HUDEP-2 (cell line): ENCODE measurements at regions not wholly inside any gene's neighbourhood (a gene's known extent, or its start where the extent isn't known, plus 50 kb on each side); places are given as distances from the start of the nearest gene placed in this dataset.

ENCODE experiments used
- DNase-seq, 76 experiments: peaks; one replicate each; lab custom pipeline; 2025; ENCODE audit not compliant: unreplicated experiment in 76 of 76; lab: John Stamatoyannopoulos, UW

- DNase-seq = no peak
These were observed 104.2 kb upstream of the MAP1LC3B2 start for GRCh38 chr12:116454950-116455447.

GRCh38 chr12:116455540-116456329 is 103.4 kb upstream of the MAP1LC3B2 start:
- no peak for DNase-seq

- DNase-seq = no peak
These were observed 102.7 kb upstream of the MAP1LC3B2 start for GRCh38 chr12:116456330-116457082.

DNA sequence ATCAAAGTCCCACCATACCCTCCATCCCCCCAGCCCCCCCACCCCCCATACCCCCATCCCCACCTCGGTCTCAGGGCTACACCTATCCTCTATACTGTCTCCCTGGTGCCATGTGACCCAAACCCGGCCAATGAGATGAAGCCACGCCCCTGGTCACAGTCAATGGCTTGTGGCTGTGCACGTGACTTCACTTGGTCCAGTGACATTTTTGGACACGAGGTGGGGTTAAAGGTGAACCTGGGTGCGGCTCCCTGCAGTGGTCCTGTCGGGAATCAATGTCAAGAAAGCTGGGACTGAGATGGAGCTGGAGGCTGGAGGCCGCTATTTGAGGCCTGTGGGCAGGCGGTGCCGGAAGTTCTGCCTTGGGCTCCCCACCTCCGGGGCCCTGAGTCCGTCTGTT is 100.7 kb upstream of the MAP1LC3B2 start:
- no peak for DNase-seq

- no peak for DNase-seq
These were observed 99.9 kb upstream of the MAP1LC3B2 start for GRCh38 chr12:116459011-116459875.

DNA sequence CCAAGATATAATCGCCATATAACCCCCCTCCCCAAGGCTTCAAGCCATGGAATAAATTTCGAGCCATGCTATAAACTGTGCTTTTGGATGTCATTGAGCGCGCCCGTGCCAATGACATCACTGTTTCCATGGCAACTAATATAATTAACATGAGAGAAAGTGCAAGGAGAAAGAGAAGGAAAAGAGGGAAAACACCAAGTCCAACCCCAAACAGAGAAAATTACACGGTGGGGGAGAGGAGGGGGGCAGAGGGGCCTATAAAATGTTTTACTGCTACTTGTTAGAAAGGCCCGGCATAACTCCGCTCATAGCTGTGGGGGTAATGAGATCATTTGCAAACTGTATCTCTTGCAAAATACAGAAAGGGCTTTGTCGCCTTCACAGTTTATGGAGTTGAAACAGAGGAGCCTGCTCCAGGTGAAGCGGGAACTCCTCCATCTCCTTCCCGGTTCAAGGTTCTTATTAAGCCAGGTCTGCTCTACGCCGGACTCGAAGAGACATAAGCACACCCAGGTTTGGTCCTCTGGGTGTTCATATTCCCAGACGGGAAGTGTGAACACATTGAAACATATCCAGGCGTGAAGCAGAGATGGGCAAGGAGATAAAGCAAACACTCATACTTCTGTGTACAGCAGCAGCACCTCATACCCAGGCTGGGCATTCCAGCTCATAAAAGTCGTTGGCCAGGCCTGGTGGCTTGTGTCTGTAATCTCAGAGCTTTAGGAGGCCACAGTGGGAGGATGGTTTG is 99.1 kb upstream of the MAP1LC3B2 start:
- no peak for DNase-seq

- no peak for DNase-seq
These were observed 98.1 kb upstream of the MAP1LC3B2 start for GRCh38 chr12:116461060-116461459.

- DNase-seq = no peak
These were observed 95.8 kb upstream of the MAP1LC3B2 start for GRCh38 chr12:116463366-116463765.

DNA sequence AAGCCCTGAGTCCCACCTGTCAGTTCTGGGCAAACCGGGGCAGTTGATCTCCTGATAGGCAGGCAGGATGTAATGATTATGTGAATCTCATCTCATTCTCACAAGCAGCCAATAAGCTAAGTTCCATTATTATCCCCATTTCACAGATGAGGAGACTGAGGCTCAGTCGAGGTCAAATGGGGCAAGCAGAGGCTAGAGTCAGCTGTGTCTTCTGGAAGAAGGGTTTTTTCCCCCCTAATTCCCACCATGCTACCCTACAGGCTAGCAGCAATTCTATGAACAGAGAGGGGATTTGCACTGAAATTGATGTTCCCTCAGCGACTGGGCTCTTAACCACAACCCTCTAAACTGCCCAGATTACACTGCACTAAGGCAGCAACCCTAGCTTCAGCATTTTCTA is 93.8 kb upstream of the MAP1LC3B2 start:
- DNase-seq = no peak

DNA sequence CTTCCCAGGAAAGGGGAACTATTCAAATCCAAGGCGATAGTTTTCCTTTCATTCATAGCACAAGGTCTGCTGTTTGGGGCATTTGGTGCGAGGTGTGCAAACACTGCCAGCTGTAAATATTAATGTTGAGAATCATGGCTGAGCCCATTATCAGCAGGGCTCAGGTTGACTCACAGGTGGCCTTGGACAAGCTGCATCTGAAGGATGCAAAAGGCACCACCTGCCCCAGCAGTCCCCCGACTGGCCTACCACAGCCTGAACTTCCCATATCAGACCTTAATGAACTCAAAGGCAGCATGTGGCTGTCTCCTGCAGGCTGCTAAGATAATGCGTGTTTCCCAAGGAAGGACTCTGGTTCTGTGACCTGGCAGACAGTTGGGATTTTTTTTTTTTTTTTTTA is 93.3 kb upstream of the MAP1LC3B2 start:
- no peak for DNase-seq

DNA sequence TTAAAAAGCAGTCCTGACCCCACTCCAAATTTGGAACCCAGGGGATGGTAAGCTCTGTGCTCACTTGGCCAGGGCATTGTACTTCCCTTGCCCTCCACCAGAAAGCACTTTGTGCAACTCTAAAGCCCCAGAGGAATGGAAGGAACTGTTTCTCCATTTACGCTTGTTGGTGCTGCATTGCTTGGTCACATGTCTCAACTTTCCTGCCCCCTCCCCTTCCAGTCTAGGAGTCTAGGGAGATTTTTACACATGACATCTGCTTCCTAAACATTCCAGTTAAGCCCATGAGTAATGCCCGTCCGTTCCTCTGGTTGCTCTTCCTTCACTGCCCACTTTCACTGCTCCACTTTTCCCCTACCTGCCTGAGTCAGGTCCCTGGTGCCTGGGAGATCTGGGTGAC is 92.6 kb upstream of the MAP1LC3B2 start:
- no peak for DNase-seq

DNA sequence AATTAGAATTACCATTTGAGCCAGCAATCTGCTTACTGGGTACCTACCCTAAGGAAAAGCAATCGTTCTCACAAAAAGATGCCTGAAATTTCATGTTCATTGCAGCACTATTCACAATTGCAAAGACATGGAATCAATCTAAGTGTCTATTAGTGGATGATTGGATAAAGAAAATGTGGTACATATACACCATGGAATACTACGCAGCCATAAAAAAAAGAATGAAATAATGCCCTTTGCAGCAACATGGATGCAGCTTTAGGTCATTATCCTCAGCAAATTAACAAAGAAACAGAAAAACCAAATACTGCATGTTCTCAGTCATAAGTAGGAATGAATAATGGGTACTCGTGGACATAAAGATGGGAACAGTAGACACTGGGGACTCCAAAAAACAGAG is 89.8 kb upstream of the MAP1LC3B2 start:
- no peak for DNase-seq

DNA sequence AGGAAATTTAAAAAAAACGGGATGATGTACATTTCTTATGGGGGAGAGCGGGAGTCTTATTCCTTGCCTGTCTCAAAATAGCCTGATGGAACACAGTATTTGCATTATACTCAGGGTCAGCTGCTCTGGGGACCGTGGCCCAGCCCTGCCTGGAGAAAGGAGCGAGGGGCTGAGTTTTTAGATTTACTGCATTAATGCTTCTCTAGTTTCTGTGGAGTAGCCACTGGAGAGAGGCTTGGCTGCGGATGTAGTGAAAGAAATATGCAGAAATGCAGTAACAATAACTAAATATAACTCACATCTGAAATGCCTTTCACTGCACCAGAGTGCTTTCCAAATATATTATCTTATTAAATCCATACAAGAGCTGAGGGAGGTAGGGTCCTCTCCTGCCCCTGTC is 87.6 kb upstream of the MAP1LC3B2 start:
- no peak for DNase-seq

- no peak for DNase-seq
These were observed 87.0 kb upstream of the MAP1LC3B2 start for GRCh38 chr12:116472193-116472592.

DNA sequence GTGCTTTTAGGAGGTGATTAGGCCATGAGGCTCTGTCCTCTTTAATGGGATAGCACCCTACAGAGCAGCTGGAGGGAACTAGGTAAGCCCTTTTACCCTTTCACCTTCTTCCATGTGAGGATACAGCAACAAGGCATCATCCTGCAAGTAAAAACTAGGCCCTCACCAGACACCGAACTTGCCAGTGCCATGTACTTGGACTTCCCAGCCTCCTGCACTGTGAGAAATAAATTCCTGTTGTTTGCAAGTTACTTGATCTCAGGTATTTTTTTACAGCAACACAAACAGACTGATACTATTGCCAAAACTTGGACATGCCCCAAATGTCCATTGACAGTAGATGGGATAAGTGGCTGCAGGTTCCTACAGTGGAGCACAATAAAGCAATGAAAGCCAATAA is 85.8 kb upstream of the MAP1LC3B2 start:
- no peak for DNase-seq

- DNase-seq = no peak
These were observed 84.8 kb upstream of the MAP1LC3B2 start for GRCh38 chr12:116474331-116474730.

DNA sequence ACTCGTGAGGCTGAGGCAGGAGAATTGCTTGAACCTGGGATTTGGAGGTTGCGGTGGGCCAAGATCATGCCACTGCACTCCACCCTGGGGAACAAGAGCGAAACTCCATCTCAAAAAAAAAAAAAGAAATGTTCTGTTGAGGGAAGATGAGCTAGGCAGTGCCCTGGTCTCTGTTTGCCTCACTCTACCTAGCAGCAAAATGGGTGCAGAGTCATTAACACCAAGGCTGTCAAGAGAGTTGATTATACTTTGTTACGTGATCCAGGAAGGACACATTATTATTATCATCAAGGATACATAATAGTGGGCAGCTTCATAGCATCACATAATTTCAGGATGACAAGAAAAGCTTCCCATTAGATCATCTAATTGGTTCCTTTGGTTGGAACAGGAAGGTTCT is 84.3 kb upstream of the MAP1LC3B2 start:
- no peak for DNase-seq

DNA sequence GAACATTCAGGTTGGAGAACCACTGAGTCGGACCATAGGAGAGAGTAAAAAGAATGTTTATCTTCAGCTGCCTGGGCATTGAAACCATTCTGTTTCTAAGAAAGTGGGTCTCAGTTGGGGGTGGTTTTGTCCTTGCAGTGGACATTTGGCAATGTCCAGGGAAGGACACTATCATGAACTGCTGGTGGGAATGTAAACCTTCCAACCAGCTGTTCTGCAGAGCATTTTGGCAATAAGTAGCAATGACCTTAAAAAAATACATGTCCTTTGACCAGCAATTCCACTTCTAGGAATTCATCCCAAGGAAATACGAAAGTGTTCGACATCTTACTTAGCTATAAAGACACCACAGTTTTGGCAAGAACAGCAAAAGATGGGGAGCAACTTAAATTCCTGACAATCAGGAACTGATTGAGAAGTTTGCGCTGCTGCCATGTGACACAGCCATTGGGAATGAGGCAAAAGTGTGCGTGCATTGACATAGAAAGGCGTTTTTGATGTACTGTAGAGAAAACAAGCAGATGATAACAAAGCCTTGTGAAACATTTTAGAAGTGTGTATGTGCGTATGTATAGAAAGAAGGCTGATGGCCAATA is 82.9 kb upstream of the MAP1LC3B2 start:
- DNase-seq = no peak

GRCh38 chr12:116478243-116478773 is 80.9 kb upstream of the MAP1LC3B2 start:
- no peak for DNase-seq
